Neural cell (in vitro differentiated cells): ENCODE measurements at regions not wholly inside any gene's neighbourhood (a gene's known extent, or its start where the extent isn't known, plus 50 kb on each side); places are given as distances from the start of the nearest gene placed in this dataset.

Experiments
- EP300 ChIP-seq: fragments of 450-650 bp; conservative IDR thresholded peaks from 2 replicates; pipeline ENCODE4 v1.6.1; 2014; ENCODE audit warnings: antibody characterized with exemption, mild to moderate bottlenecking, moderate library complexity; ENCODE audit not compliant: poor library complexity, severe bottlenecking
- MXI1 ChIP-seq: fragments of 450-650 bp; conservative IDR thresholded peaks from 2 replicates; pipeline ENCODE4 v1.6.1; 2014; ENCODE audit warnings: antibody characterized with exemption, mild to moderate bottlenecking; ENCODE audit not compliant: poor library complexity, severe bottlenecking
- POLR2AphosphoS5 ChIP-seq: IDR thresholded peaks from 2 replicates; pipeline ENCODE4 v1.6.1; 2012
- TF ChIP-seq, protein P1 (sequence below): fragments of 450-650 bp; IDR thresholded peaks from 2 replicates; pipeline ENCODE4 v1.5.1; 2014; ENCODE audit warnings: antibody characterized with exemption, mild to moderate bottlenecking, moderate library complexity; ENCODE audit not compliant: poor library complexity, severe bottlenecking

GRCh38 chr18:38496222-38496793 lies 930.7 kb upstream of the CELF4 start:
- TF ChIP-seq POLR2AphosphoS5 (no peak), MXI1 (no peak), EP300 (no peak)
- TF ChIP-seq, protein P1, sequence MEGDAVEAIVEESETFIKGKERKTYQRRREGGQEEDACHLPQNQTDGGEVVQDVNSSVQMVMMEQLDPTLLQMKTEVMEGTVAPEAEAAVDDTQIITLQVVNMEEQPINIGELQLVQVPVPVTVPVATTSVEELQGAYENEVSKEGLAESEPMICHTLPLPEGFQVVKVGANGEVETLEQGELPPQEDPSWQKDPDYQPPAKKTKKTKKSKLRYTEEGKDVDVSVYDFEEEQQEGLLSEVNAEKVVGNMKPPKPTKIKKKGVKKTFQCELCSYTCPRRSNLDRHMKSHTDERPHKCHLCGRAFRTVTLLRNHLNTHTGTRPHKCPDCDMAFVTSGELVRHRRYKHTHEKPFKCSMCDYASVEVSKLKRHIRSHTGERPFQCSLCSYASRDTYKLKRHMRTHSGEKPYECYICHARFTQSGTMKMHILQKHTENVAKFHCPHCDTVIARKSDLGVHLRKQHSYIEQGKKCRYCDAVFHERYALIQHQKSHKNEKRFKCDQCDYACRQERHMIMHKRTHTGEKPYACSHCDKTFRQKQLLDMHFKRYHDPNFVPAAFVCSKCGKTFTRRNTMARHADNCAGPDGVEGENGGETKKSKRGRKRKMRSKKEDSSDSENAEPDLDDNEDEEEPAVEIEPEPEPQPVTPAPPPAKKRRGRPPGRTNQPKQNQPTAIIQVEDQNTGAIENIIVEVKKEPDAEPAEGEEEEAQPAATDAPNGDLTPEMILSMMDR, result no peak
